ENCODE measurements at regions not wholly inside any gene's neighbourhood (a gene's known extent, or its start where the extent isn't known, plus 50 kb on each side); places are given as distances from the start of the nearest gene placed in this dataset.

DNA sequence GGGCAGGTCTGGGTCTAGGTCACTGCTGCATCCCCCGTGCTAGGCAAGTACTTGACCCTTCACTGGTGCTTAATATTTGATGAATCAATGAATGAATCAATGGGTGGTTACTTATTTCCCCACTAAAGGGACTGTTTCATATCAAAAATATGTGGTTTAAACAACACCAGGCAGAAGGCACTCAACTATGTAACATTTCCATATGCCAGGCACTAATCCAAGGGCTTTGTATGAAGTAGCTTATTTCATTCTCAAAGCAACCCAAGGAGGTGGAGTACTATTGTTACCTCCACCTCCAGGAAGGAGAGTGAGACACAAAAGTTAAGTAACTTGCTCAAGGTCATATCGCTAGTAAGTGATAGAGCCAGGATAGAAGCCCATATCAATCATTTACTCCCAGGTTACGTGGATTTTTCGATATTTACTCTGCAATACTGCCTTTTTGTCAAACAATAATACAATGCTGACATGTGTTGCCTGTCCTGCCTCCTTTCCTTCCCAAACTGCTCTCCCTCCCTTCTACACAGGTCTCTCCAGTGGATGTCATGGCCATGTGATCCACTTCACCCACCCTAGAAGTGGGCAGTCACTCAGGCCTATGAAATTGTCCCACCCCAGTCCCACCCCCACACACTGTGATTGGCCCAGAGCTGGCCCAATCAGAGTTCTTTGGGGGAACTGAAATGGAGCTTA, 142.8 kb downstream of the ETS2 start:
- no peak overlapping the region for H3K4me2 ChIP-seq (ENCODE audit: low read depth, low read length)
- peaks cover 15% of the 10 kb centered on the region; the same call in 1 of the 2 replicates for H3K27me3 ChIP-seq (replicated peaks; ENCODE audit: insufficient read depth, low read length)
- H3K9me2 ChIP-seq (replicated peaks; ENCODE audit: insufficient read depth, low read length): no peaks in the 10 kb centered on the region
- no peak overlapping the region for H3K27ac ChIP-seq (ENCODE audit: low read length)
- H3K36me3 ChIP-seq (replicated peaks; ENCODE audit: insufficient read depth, low read length): no peaks in the 10 kb centered on the region
- H3K79me2 ChIP-seq (ENCODE audit: low read length): no peaks in the 10 kb centered on the region
- TF ChIP-seq EZH2phosphoT487 (IDR thresholded peaks at IDR 0.05; ENCODE audit: low read length): no peak
- TF ChIP-seq, protein P1, sequence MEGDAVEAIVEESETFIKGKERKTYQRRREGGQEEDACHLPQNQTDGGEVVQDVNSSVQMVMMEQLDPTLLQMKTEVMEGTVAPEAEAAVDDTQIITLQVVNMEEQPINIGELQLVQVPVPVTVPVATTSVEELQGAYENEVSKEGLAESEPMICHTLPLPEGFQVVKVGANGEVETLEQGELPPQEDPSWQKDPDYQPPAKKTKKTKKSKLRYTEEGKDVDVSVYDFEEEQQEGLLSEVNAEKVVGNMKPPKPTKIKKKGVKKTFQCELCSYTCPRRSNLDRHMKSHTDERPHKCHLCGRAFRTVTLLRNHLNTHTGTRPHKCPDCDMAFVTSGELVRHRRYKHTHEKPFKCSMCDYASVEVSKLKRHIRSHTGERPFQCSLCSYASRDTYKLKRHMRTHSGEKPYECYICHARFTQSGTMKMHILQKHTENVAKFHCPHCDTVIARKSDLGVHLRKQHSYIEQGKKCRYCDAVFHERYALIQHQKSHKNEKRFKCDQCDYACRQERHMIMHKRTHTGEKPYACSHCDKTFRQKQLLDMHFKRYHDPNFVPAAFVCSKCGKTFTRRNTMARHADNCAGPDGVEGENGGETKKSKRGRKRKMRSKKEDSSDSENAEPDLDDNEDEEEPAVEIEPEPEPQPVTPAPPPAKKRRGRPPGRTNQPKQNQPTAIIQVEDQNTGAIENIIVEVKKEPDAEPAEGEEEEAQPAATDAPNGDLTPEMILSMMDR (IDR thresholded peaks at IDR 0.05; ENCODE audit: low read length): no peak
- no peak for TF ChIP-seq EZH2 (optimal IDR thresholded peaks at IDR 0.05; ENCODE audit: low read depth, low read length)
- H4K20me1 ChIP-seq (ENCODE audit: insufficient read depth, low read length): no peaks in the 10 kb centered on the region
- H2AFZ ChIP-seq (ENCODE audit: low read length): no peak overlapping the region
- no peaks in the 10 kb centered on the region for H3F3A ChIP-seq (ENCODE audit: insufficient read depth, low read length)
- H3K4me1 ChIP-seq (ENCODE audit: low read length): no peaks in the 10 kb centered on the region
- DNase-seq: no peak
- no peaks in the 10 kb centered on the region for H3K9me3 ChIP-seq (replicated peaks; ENCODE audit: insufficient read depth, low read length)
- no peak overlapping the region for H3K4me3 ChIP-seq (ENCODE audit: low read length)
- no peak overlapping the region for H3K9ac ChIP-seq (ENCODE audit: low read length)

DNA sequence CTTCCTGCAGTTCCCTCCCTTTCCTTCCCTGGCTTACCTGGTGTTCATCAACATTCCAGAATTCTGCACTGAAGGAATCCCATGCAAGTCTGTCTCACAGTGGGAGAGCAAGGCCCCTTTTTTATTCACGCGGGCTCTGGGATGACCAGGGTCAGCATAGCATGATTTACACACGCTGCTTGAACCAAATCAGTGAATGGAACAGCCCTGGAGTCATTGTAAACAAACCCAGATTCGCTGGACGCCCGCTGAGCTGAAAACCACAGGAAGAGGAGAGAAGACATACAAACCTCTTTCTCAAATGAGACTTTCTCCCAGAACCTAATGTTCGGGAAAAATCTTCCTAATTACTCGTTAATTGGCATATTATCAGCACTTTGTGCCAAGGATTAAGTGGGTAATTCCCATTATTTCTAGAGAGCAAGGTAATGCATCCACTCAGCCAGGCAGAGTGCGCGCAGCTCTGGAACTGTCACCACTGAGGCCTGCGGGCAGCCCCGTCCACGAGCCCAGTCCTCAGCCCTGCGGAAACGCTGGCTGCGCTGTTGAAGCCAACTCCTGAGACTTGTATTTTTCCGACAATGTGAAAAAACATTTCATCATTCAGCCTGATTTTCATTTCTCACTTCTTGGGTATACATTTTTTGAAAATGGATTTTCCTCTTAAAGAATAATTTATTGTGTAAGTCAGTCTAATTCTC, 140.0 kb downstream of the ETS2 start:
- no peak overlapping the region for H3K4me2 ChIP-seq (ENCODE audit: low read depth, low read length)
- no peaks in the 10 kb centered on the region for H3K9me3 ChIP-seq (replicated peaks; ENCODE audit: insufficient read depth, low read length)
- H3K27me3 ChIP-seq (replicated peaks; ENCODE audit: insufficient read depth, low read length): peaks cover 15% of the 10 kb centered on the region; the same call in 1 of the 2 replicates
- H3K4me1 ChIP-seq (ENCODE audit: low read length): no peaks in the 10 kb centered on the region
- no peak overlapping the region for H2AFZ ChIP-seq (ENCODE audit: low read length)
- no peak overlapping the region for H3K4me3 ChIP-seq (ENCODE audit: low read length)
- no peaks in the 10 kb centered on the region for H3K79me2 ChIP-seq (ENCODE audit: low read length)
- no peaks in the 10 kb centered on the region for H3K36me3 ChIP-seq (replicated peaks; ENCODE audit: insufficient read depth, low read length)
- H3K27ac ChIP-seq (ENCODE audit: low read length): no peak overlapping the region
- no peaks in the 10 kb centered on the region for H3K9me2 ChIP-seq (replicated peaks; ENCODE audit: insufficient read depth, low read length)
- no peak for TF ChIP-seq EZH2 (optimal IDR thresholded peaks at IDR 0.05; ENCODE audit: low read depth, low read length)
- H3K9ac ChIP-seq (ENCODE audit: low read length): no peak overlapping the region
- H3F3A ChIP-seq (ENCODE audit: insufficient read depth, low read length): no peaks in the 10 kb centered on the region
- no peaks in the 10 kb centered on the region for H4K20me1 ChIP-seq (ENCODE audit: insufficient read depth, low read length)
- DNase-seq: no peak

DNA sequence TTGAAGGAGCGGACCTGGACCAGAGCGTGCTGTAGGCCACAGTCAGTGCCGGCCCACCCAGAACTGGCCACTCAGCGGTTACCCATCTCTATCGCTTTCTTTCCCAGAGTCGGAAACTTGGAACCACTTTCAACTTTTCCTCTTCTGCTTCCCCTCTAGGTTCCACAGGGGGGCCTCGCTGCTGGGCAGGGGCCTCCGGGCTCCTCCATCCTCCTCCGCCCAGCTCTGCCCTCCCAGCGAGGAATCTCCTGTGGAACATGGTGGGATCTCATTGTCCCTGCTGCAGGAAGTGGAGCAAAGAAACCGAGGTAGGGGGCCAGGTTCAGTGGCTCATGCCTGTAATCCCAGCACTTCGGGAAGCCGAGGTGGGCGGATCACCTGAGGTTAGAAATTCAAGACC, 139.2 kb downstream of the ETS2 start:
- H2AFZ ChIP-seq (ENCODE audit: low read length): no peak overlapping the region
- H3K27me3 ChIP-seq (replicated peaks; ENCODE audit: insufficient read depth, low read length): peaks cover 15% of the 10 kb centered on the region; the same call in 1 of the 2 replicates
- no peak overlapping the region for H3K4me3 ChIP-seq (ENCODE audit: low read length)
- DNase-seq: no peak
- no peak overlapping the region for H3K4me2 ChIP-seq (ENCODE audit: low read depth, low read length)
- no peaks in the 10 kb centered on the region for H3F3A ChIP-seq (ENCODE audit: insufficient read depth, low read length)
- H3K9me3 ChIP-seq (replicated peaks; ENCODE audit: insufficient read depth, low read length): no peaks in the 10 kb centered on the region
- TF ChIP-seq EZH2 (optimal IDR thresholded peaks at IDR 0.05; ENCODE audit: low read depth, low read length): no peak
- TF ChIP-seq EZH2phosphoT487 (IDR thresholded peaks at IDR 0.05; ENCODE audit: low read length): no peak
- TF ChIP-seq, protein P1 (IDR thresholded peaks at IDR 0.05; ENCODE audit: low read length): no peak
- H3K79me2 ChIP-seq (ENCODE audit: low read length): no peaks in the 10 kb centered on the region
- H3K9ac ChIP-seq (ENCODE audit: low read length): no peak overlapping the region
- no peaks in the 10 kb centered on the region for H3K36me3 ChIP-seq (replicated peaks; ENCODE audit: insufficient read depth, low read length)
- no peaks in the 10 kb centered on the region for H4K20me1 ChIP-seq (ENCODE audit: insufficient read depth, low read length)
- no peak overlapping the region for H3K27ac ChIP-seq (ENCODE audit: low read length)
- H3K9me2 ChIP-seq (replicated peaks; ENCODE audit: insufficient read depth, low read length): no peaks in the 10 kb centered on the region
- H3K4me1 ChIP-seq (ENCODE audit: low read length): no peaks in the 10 kb centered on the region

DNA sequence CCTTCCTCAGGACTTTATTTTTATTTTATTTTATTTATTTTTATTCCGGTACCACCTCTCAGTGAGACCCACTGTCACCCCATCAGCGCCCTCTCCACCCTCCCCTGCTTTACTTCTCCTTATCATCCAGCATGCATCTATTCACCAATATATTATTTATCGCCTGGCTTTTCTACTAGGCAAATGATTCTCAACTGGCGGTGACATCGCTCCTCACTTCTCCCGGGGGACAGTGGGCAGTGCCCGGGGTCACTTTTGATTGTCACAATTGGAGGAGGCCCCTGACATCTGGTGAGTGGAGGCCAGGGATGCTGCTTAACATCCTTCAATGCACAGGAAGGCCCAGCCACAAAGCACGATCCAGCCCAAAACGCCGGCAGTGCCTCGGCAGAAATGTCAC, 138.7 kb downstream of the ETS2 start:
- no peaks in the 10 kb centered on the region for H3F3A ChIP-seq (ENCODE audit: insufficient read depth, low read length)
- no peak for DNase-seq
- H3K9me2 ChIP-seq (replicated peaks; ENCODE audit: insufficient read depth, low read length): no peaks in the 10 kb centered on the region
- H3K9me3 ChIP-seq (replicated peaks; ENCODE audit: insufficient read depth, low read length): no peaks in the 10 kb centered on the region
- H3K4me2 ChIP-seq (ENCODE audit: low read depth, low read length): no peak overlapping the region
- no peaks in the 10 kb centered on the region for H3K36me3 ChIP-seq (replicated peaks; ENCODE audit: insufficient read depth, low read length)
- no peaks in the 10 kb centered on the region for H4K20me1 ChIP-seq (ENCODE audit: insufficient read depth, low read length)
- H3K79me2 ChIP-seq (ENCODE audit: low read length): no peaks in the 10 kb centered on the region
- TF ChIP-seq, protein P1 (IDR thresholded peaks at IDR 0.05; ENCODE audit: low read length): no peak
- TF ChIP-seq EZH2phosphoT487 (IDR thresholded peaks at IDR 0.05; ENCODE audit: low read length): no peak
- no peak for TF ChIP-seq EZH2 (optimal IDR thresholded peaks at IDR 0.05; ENCODE audit: low read depth, low read length)
- H3K27ac ChIP-seq (ENCODE audit: low read length): no peak overlapping the region
- no peak overlapping the region for H2AFZ ChIP-seq (ENCODE audit: low read length)
- no peaks in the 10 kb centered on the region for H3K4me1 ChIP-seq (ENCODE audit: low read length)
- H3K9ac ChIP-seq (ENCODE audit: low read length): no peak overlapping the region
- H3K27me3 ChIP-seq (replicated peaks; ENCODE audit: insufficient read depth, low read length): peaks cover 15% of the 10 kb centered on the region; the same call in 1 of the 2 replicates
- no peak overlapping the region for H3K4me3 ChIP-seq (ENCODE audit: low read length)

Data from MM.1S (cell line).